HS-5 (cell line): ENCODE measurements at regions not wholly inside any gene's neighbourhood (a gene's known extent, or its start where the extent isn't known, plus 50 kb on each side); places are given as distances from the start of the nearest gene placed in this dataset.
"Not testable (repeated sequence)": the region's sequence is repeated elsewhere in the genome, so short reads cannot be mapped to it uniquely, and the experiment has no call there.

Experiments used
- DNase-seq: peaks from one replicate; pipeline ENCODE4 v3.0.0-alpha.2; 2012; ENCODE audit warnings: low read depth

DNA sequence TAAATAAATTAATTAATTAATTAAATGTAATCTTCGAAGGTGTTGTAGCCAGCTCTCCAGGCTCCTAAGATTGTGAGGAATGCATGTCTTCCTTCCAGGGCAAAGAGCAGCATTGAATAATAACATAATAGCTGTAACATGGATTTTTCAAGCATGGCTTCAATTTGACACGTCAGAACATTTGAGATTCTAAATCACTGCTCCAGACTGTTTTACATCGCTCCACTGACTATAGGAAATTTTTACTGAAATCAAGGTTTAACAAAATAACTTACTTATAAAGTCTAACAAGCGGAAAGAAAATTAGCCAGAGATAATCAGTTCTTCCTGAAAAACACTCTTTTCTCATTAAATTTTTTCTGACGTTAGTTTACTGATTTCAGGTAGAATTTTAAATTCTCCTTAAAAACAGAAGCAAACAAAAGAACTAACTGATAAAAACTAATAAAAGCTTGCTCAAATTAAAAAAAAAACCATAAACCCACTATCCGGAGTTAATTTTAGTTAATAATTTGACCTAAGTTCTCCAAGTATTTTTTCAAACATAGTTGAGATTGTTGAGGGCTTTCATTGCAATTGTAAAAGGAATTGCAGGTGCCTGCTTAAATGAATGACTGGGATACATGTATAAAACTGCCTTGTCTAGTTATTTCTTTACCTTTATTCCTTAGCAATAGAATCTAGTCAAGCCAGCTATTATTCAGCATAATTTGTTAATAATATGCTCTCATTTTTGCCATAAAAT is 51.2 kb upstream of the SGCE start:
- no peak for DNase-seq

DNA sequence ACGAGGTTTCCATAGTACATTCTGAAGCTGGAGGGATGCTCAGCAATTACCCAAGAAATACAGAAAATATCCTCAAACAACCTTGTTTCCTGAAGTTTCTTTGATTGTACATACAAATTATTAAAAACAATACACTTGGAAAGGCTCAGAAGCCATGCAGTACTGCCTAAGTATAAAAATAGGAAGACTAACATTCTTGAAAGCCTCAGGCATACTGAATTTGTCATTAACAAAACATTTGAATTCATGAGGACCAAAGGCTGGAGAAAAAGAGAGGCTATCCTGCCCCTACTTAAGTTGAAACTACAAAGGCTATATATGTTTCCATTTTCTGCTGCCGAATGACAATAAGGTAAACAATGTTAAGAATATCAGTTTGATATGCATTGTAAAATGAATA is 54.3 kb upstream of the SGCE start:
- no peak for DNase-seq

DNA sequence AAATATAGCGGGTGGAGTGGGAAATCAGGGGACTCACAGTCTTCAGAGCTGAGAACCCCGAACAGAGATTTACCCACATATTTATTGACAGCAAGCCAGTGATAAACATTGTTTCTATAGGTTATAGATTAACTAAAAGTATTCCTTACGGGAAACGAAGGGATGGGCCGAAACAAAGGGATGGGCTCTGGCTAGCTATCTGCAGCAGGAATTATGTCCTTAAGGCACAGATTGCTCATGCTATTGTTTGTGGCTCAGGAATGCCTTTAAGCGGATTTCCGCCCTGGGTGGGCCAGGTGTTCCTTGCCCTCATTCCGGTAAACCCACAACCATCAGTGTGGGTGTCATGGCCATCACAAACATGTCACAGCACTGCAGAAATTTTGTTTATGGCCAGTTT is 66.4 kb upstream of the SGCE start:
- DNase-seq: not testable (repeated sequence)

DNA sequence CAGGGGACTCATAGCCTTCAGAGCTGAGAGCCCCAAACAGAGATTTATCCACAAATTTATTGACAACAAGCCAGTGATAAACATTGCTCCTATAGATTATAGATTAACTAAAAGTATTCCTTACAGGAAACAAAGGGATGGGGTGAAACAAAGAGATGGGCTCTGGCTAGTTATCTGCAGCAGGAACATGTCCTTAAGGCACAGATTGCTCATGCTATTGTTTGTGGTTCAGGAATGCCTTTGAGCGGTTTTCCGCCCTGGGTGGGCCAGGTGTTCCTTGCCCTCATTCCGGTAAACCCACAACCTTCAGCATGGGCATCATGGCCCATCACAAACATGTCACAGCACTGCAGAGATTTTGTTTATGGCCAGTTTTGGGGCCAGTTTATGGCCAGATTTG is 73.0 kb upstream of the SGCE start:
- not testable (repeated sequence) for DNase-seq

DNA sequence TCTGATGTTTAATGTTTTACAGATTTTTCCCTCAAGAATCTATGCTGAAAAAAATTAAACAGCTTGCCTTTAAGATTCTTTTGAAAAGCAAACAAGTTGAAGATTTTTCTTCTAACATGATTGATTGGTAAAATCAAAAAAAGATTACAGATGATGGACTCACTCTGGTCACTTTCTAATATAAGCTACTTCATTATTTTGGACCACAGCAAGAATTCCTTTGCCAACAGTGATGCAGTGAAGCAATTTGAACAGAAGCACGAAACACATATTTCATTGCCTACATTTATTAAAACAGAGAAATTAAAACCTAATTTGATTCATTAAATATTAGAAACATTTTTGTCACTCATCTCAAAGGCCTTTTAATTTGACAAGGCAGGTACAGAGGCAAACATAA is 82.1 kb upstream of the SGCE start:
- no peak for DNase-seq

DNA sequence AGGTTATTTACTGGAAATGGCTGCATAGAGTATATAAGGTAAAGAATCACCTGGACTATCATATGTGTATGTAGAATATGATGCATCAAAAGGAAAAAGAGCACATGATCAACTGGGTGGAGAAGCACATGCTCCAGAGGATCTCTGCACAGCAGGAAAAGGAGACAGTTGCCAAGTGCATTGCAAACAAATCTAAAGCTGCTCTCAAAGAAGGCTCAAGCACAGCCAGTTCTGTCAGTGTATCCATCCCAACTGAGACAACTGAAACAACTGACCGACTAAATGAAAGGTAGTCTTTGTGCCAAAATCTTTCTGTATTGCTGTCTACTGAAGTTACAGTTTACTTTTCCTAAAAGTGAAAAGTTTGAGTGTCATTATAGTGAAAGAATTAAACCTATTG is 83.2 kb upstream of the SGCE start:
- DNase-seq: no peak

DNA sequence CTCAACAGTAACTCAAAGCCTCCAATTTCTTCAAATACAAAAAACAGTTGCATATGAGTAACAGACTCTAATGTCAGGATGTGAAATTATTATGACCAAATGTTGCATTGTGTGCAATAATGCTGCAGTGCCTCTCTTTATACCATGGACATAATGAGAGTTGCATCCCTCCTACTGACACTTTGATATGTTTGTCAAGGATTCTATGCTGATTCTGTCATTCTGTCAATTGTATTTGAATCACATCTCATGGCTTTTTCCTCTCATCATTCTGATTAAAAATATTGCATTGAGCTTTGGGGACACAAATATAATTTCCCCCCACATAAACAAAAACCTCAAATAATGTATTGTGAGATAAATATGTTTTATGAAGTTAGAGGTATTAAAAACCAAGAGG is 84.6 kb upstream of the SGCE start:
- DNase-seq: no peak

DNA sequence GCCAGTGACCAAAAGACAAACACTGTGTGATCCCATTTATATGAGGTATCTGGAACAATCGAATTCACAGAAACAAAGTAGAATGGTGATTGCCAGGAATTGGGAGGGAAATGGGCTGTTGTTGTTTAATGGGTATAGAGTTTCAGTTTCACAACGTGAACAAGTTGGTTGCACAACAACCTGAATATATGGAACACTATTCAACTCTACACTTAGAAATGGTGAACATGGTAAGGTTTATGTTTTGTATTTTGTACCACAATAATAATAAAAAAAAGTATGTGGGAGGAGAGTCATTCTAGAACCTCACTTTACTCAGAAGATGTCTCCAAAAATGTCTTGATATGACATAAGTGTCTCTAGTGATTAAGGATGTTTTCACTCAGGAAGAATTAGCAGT is 85.2 kb upstream of the SGCE start:
- no peak for DNase-seq

DNA sequence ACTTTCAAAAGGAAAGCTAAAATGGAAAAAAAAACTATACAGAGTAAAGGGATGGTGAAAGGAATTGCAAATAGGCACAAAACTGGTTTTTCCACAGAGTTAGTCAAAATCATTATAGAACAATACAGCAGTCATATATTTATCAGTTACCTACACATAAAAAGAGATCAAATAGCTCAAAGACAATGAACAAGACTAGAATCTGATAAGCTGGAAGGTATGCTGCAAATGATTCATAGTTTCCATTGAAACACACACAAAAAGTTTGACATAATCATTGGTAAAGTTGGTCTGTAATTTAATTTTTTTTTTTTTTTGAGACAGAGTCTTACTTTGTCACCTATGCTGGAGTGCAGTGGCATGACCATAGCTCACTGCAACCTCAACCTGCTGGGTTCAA is 92.4 kb upstream of the SGCE start:
- DNase-seq: no peak

DNA sequence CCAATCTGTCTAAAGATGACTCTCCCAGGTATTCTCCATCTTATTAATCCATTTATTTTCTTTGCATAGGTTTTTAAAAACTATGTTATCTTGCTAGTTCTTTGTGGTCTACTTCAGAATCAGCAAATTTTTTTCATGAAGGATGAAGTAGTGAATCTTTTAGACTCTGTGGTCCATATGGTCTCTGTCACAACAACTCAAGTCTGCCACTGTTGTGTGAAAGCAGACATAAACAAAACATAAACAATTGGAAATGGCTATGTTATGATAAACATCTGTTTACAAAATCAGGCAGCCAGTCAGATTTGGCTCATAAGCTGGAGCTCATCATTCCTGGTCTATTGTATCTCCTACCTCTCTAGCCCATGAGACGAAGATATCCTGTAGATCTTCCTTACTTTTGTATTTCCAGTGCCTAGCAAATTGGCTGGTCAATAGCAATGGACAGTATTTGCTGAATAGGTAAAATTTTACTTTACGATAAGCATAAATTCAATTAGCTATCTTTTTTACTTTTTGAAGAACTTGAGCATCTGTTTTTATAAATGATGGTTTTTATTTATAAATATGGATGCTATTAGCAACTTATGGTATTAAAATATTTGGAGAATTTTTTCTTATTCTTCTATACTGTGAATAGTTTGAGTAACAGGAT is 104.6 kb upstream of the SGCE start:
- DNase-seq: no peak

DNA sequence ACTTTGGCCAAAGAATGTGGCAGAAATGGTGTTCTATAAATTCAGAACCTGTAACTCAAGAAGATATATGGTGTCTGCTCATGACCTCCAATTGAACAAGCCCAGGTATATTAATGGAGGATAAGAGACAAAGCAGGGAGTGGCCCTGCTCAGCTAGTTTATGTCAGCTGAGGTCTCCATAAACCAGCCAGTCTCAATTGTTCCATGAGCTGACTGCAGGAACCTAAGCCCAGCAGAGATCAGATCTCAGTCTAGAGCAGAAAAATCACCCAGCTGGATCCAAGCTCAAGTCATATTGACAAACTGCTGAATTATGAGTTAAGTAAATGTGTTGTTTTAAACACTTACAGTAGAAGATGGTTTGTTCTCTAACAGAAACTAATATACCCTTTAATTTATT is 105.5 kb upstream of the SGCE start:
- no peak for DNase-seq

DNA sequence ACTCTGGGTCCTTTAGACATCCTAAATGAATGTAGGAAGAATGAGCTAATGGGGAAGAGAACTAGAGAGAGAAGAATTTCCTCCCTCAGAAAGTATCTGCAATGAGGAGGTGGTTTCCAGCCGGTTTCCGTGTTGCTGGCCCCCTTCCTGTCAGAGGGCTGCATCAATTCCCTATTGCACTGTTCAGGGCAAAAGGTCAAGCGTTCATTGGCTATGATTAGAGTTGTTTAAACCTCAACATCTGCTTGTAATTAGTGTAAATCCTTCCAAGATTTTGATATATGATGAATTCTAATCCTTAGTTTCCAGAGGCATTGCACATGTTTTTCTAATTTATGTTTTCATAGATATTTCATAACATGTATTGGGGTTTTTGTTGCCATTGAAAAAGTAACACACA is 107.3 kb upstream of the SGCE start:
- peak; percentile 60 for DNase-seq

DNA sequence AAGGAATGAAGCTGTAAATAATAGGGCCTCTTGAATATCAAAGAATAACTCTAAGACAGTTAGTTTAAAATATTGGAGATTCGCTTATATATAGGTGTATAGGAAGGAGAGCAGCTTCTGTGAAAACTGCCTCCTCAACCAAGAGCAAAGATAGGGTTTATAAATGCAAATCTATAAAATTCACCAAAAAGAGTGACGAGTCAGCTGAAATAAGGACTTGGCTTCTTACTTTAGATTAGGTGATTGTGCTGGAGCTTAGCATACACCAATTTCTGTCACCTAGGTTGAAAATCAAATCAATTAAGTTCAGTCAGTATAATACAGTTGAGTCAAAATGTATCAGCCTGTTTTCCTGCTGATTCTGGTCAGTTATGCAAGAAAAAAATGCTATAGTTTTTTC is 113.8 kb upstream of the SGCE start:
- DNase-seq: no peak

DNA sequence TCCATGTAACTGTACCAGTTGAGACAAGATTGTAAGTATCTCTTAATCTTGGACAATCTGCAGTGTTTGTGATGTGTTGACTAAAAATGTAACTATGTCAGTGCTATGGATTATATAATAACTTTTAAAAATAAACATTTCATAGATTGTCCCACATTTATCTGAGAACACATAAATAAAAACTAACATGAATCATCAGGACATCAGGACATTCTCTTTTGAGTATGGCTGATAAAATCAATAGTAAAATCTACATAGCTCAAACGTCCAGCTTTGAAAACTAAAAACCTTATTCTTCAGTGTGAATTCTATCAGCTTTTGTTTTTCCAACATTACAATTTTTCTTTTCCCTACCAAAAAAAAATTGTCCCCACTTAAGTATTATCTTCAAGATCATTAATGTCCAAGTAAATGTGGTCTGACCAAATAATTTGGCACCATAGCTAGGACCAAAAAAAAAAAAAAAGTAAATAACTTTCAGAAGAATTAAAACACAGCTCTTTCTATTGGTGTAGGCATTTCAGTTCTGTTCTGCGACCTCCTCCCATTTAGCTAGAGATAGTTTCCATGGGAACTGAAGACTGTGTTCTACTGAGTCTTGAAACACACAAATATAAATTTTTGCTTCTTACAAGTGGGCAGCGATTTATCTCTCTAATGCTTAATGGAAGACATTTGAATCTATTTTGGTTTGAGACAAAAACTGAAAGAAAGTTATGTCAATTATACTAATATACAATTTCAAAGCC is 123.0 kb upstream of the SGCE start:
- no peak for DNase-seq

DNA sequence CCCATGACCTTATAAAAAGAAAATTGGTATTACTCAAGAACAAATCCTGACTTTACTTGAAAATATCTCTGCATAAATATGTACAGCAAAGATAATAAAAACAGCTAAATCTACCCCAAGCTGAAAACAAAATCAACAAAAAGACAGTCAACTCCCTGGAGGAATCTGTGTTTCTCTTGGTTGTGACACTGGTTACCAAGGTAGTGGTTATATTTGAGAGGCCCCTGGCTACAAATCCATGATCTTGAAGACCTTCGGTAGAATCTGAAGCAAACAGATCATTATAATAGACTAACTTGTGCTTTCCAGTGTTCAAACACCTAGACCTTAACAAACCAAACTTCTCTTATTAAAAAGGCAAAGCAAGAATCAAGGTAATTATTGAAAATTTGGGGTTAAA is 123.9 kb upstream of the SGCE start:
- no peak for DNase-seq

DNA sequence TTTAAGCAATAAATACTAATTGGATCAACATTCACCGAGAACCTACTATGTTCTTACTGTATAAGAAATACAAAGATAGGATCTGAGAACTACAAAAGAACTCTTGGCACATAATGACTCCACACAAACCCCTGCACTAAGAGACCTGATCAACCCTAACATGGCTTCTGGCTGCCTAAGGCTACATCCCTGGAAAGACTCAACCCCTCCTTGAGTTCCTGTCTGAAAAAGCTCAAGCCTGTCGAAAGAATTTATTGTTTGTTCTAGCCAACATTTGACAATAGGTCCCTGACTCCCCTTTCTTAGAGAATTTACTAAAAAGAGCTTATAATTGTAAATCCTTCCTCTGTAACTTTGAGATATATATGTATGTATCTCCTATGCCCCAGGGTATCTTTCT is 125.3 kb upstream of the SGCE start:
- no peak for DNase-seq

DNA sequence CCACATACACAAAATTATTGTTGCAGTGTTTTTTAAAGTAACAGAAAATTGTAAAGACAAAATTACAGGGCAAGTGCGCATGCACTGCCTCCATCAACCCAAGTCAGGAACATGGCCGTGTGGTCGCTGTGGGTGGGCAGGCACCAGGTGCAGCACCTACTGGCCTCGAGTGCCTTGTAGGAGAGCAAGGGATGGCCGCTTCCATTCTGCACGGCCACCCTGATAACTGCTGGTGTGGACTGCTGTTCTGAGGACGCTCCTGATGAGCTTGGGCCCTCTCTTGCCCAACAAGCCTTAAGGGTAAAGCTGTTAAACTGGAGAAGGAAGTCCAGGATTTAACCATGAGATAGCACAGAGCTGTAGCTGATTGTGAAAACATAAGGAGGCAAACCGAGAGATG is 124.6 kb upstream of the PPP1R9A start:
- no peak for DNase-seq

DNA sequence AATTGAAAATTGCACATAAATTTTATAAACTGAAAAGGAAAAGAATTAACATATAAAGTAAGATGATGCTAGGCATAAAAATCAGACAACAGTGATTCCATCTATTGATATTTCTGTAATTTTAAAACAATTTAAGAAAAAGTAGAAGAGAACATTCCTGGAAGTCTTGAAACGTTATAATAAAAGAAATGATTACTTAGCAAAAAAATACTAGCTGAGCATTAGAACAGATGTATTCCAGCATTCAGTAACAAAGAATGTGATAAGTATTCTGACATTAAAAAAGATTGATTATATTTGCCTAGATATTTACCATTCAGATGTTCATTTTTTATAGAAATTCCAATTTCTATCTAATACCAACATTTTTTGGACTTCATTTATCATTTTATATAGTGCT is 120.1 kb upstream of the PPP1R9A start:
- DNase-seq: no peak

DNA sequence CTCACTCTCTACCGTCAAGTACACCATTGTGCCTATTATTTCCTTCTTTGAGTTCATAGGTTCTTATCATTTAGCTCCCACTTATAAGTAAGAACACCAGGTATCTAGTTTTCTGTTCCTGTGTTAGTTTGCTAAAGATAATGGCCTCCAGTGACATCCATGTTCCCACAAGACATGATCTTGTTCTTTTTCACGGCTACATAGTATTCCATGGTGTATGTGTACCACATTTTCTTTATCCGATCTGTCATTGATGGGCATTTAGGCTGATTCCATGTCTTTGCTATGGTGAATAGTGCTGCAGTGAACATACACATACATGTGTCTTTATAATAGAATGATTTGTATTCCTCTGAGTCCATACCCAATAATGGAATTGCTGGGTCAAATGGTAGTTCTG is 119.0 kb upstream of the PPP1R9A start:
- DNase-seq: not testable (repeated sequence)

DNA sequence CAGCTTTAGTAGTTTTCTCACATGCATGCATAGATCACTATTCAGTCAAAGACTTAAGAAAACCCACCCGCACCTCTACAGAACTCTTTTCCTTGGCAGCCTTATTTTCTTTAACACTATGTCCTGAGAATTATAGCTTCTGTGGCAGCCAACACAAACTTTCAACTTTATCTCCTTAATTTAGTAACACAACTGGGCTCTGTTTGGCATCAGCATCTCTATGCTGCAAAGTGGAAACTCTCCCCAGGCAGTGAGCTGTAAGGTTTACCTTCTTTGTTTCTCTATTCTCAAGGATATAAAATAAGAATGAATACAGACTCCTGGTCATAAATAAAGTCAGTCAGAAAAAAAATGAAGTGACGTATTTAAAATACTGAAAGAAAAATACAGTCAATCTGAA is 115.2 kb upstream of the PPP1R9A start:
- DNase-seq: no peak

DNA sequence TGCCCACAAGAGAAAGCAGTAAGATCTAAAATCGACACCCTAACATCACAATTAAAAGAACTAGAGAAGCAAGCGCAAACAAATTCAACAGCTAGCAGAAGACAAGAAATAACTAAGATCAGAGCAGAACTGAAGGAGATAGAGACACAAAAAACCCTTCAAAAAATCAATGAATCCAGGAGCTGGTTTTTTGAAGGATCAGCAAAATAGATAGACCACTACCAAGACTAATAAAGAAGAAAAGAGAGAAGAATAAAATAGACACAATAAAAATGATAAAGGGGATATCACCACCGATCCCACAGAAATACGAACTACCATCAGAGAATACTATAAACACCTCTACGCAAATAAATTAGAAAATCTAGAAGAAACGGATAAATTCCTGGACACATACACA is 110.0 kb upstream of the PPP1R9A start:
- DNase-seq: not testable (repeated sequence)

DNA sequence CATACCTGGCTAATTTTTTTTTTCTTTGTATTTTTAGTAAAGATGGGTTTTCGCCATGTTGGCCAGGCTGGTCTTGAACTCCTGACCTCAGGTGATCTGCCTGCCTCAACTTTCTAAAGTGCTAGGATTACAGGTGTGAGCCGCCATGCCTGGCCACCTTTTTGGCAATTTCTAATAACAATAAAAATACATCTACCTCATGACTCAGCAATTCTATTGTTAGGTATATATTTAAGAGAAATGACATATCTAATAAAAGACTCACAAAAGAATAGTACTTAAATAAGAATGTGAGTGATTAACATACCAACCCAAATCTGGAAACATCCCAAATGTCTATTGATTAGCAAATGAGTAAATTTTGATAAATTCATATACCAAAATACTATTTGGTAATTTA is 103.6 kb upstream of the PPP1R9A start:
- DNase-seq: no peak

DNA sequence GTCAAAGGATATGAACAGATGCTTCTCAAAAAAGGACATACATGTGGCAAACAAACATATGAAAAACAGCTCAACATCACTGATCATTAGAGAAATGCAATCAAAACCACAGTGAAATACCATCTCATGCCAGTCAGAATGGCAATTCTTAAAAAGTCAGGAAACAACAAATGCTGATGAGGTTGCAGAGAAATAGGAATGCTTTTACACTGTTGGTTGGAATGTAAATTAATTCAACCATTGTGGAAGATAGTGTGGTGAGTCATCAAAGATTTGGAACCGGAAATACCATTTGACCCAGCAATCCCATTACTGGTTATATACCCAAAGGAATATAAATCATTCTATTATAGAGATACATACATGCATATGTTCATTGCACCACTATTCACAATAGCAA is 98.7 kb upstream of the PPP1R9A start:
- peak; percentile 56 for DNase-seq
